H1 (cell line): ENCODE measurements at regions not wholly inside any gene's neighbourhood (a gene's known extent, or its start where the extent isn't known, plus 50 kb on each side); places are given as distances from the start of the nearest gene placed in this dataset.

Source experiments
- CTCF ChIA-PET: fragments of 300-600 bp; sonication (Branson Sonifier 250); formaldehyde crosslinking; loops from one replicate; lab custom pipeline; 2021; ENCODE audit not compliant: partially characterized antibody; lab: Charles Lee
- POLR2A ChIA-PET: fragments of 300-600 bp; sonication (Branson Sonifier 250); formaldehyde crosslinking; loops from one replicate; lab custom pipeline; 2021; ENCODE audit warnings: inconsistent platforms; ENCODE audit not compliant: partially characterized antibody; lab: Charles Lee
- DNase-seq, 2 experiments: peaks; one replicate each; pipeline versions ENCODE4 v3.0.0 to v3.0.0-alpha.2; 2010 to 2022; ENCODE audit warnings: low spot score in 2 of 2, low read depth in 1 of 2, mixed read lengths in 1 of 2
- FAIRE-seq: peaks from 2 replicates; lab custom pipeline; 2011; peaks lifted over from hg19 to GRCh38; lab: Jason Lieb, UNC
- H2AFZ ChIP-seq: 2 replicates; pipeline ENCODE4 v1.8.1; 2012; ENCODE audit warnings: low read length, inconsistent platforms
- H2AK5ac ChIP-seq: 2 replicates; pipeline ENCODE4 v1.6.1; 2013; ENCODE audit warnings: low read depth, low read length
- H2BK120ac ChIP-seq: replicated peaks from 2 replicates; pipeline ENCODE3; 2013; ENCODE audit warnings: low read depth, low read length, inconsistent platforms
- H2BK12ac ChIP-seq: 2 replicates; pipeline ENCODE4 v1.6.1; 2013; ENCODE audit warnings: low read depth, low read length
- H2BK15ac ChIP-seq: 2 replicates; pipeline ENCODE4 v1.6.1; 2013; ENCODE audit warnings: low read length
- H2BK20ac ChIP-seq: 2 replicates; pipeline ENCODE4 v1.6.1; 2013; ENCODE audit warnings: low read length
- H2BK5ac ChIP-seq: 2 replicates; pipeline ENCODE4 v1.6.1; 2013; ENCODE audit warnings: low read depth, low read length
- H3K14ac ChIP-seq: 2 replicates; pipeline ENCODE4 v1.6.1; 2013; ENCODE audit warnings: inconsistent platforms; ENCODE audit not compliant: insufficient read length
- H3K18ac ChIP-seq: 2 replicates; pipeline ENCODE4 v1.6.1; 2013; ENCODE audit warnings: low read length; ENCODE audit errors: extremely low read depth
- H3K23ac ChIP-seq: 2 replicates; pipeline ENCODE4 v1.6.1; 2013; ENCODE audit warnings: inconsistent platforms; ENCODE audit not compliant: insufficient read length
- H3K23me2 ChIP-seq: 2 replicates; pipeline ENCODE4 v1.6.1; 2013; ENCODE audit warnings: low read depth, low read length
- H3K27ac ChIP-seq: 2 replicates; pipeline ENCODE4 v1.6.1; 2011; ENCODE audit warnings: low read depth, low read length, inconsistent platforms
- H3K27me3 ChIP-seq, 4 experiments: replicated peaks in 1 of 4; 1 replicate in 1 of 4; 2 replicates in 3 of 4; pipeline versions ENCODE4 v1.6.1 to v1.8.1; 2011 to 2013; ENCODE audit warnings: low read length in 3 of 4, mild to moderate bottlenecking in 3 of 4, inconsistent platforms in 2 of 4, mixed read lengths in 2 of 4, moderate library complexity in 1 of 4; ENCODE audit not compliant: control insufficient read depth in 3 of 4, insufficient read depth in 3 of 4; ENCODE audit errors: extremely low read depth in 1 of 4
- H3K36me3 ChIP-seq, 4 experiments: 2 replicates each; pipeline versions ENCODE4 v1.6.1 to v1.8.1; 2011 to 2013; ENCODE audit warnings: mild to moderate bottlenecking in 4 of 4, low read length in 3 of 4, moderate library complexity in 2 of 4, control low read depth in 1 of 4, inconsistent platforms in 1 of 4; ENCODE audit not compliant: insufficient read depth in 4 of 4, control insufficient read depth in 2 of 4
- H3K4ac ChIP-seq: replicated peaks from 2 replicates; pipeline ENCODE3; 2013; ENCODE audit warnings: low read length, low read depth, mixed read lengths, inconsistent platforms; ENCODE audit not compliant: insufficient read length
- H3K4me1 ChIP-seq, 4 experiments: replicated peaks in 1 of 4; 1 replicate in 1 of 4; 2 replicates in 3 of 4; pipeline versions ENCODE4 v1.6.1 to v1.8.1; 2011 to 2013; ENCODE audit warnings: low read length in 3 of 4, inconsistent platforms in 2 of 4, mixed read lengths in 1 of 4; ENCODE audit not compliant: insufficient read depth in 4 of 4, control insufficient read depth in 3 of 4
- H3K4me2 ChIP-seq, 2 experiments: 2 replicates each; pipeline versions ENCODE4 v1.6.1 to v1.8.1; 2011 to 2013; ENCODE audit warnings: low read depth in 2 of 2, low read length in 2 of 2, control low read depth in 1 of 2, inconsistent platforms in 1 of 2, mild to moderate bottlenecking in 1 of 2; ENCODE audit not compliant: insufficient read depth in 1 of 2
- H3K4me3 ChIP-seq, 4 experiments: fragments of 200-600, 300-600 bp in 1 of 4; sonication (generic), shearing (Covaris generic), sonication (Bioruptor Twin) in 1 of 4; 2 replicates each; pipeline versions ENCODE4 v1.5.1 to v1.8.1; 2011 to 2016; ENCODE audit warnings: low read length in 4 of 4, low read depth in 3 of 4, control low read depth in 2 of 4, inconsistent platforms in 2 of 4, mild to moderate bottlenecking in 2 of 4, mixed read lengths in 1 of 4, moderate library complexity in 1 of 4; ENCODE audit not compliant: insufficient read depth in 2 of 4; ENCODE audit errors: extremely low read depth in 1 of 4
- H3K56ac ChIP-seq: replicated peaks from 2 replicates; pipeline ENCODE3; 2013; ENCODE audit warnings: low read depth, mild to moderate bottlenecking, mixed read lengths, low read length, inconsistent platforms; ENCODE audit not compliant: insufficient read length
- H3K79me1 ChIP-seq: 2 replicates; pipeline ENCODE4 v1.6.1; 2013; ENCODE audit warnings: low read depth, low read length, control low read depth
- H3K79me2 ChIP-seq, 2 experiments: 2 replicates each; pipeline versions ENCODE4 v1.6.1 to v1.8.1; 2012 to 2013; ENCODE audit warnings: low read length in 2 of 2, mild to moderate bottlenecking in 2 of 2, inconsistent platforms in 1 of 2; ENCODE audit not compliant: insufficient read depth in 2 of 2, control insufficient read depth in 1 of 2
- H3K9ac ChIP-seq, 4 experiments: replicated peaks in 1 of 4; 1 replicate in 1 of 4; 2 replicates in 3 of 4; pipeline versions ENCODE4 v1.6.1 to v1.8.1; 2011 to 2013; ENCODE audit warnings: low read depth in 3 of 4, low read length in 3 of 4, control low read depth in 2 of 4, mild to moderate bottlenecking in 2 of 4, moderate library complexity in 2 of 4, inconsistent platforms in 1 of 4; ENCODE audit errors: extremely low read depth in 1 of 4
- H3K9me3 ChIP-seq, 2 experiments: 2 replicates each; pipeline versions ENCODE4 v1.6.1 to v1.8.1; 2012 to 2013; ENCODE audit warnings: mild to moderate bottlenecking in 2 of 2, moderate library complexity in 2 of 2, control low read depth in 1 of 2, inconsistent platforms in 1 of 2, low read depth in 1 of 2, low read length in 1 of 2, mixed read lengths in 1 of 2; ENCODE audit not compliant: insufficient read depth in 2 of 2
- H4K20me1 ChIP-seq, 2 experiments: replicated peaks in 1 of 2; 2 replicates each; pipeline versions ENCODE3 to v1.8.1; 2011 to 2013; ENCODE audit warnings: inconsistent platforms in 2 of 2, low read length in 2 of 2, mild to moderate bottlenecking in 1 of 2; ENCODE audit not compliant: insufficient read depth in 2 of 2, control insufficient read depth in 1 of 2
- H4K5ac ChIP-seq: 2 replicates; pipeline ENCODE4 v1.6.1; 2013; ENCODE audit warnings: low read length, low read depth, mixed read lengths, inconsistent platforms; ENCODE audit not compliant: insufficient read length
- H4K8ac ChIP-seq: 2 replicates; pipeline ENCODE4 v1.8.0; 2013; ENCODE audit warnings: mild to moderate bottlenecking, moderate library complexity, low read length, inconsistent platforms; ENCODE audit not compliant: insufficient read depth; ENCODE audit errors: extremely low read depth
- H4K91ac ChIP-seq: replicated peaks from 2 replicates; pipeline ENCODE3; 2013; ENCODE audit warnings: low read length, mixed read lengths, inconsistent platforms; ENCODE audit not compliant: insufficient read length
- BRCA1 ChIP-seq: IDR thresholded peaks from 2 replicates; pipeline ENCODE4 v1.6.1; 2012; ENCODE audit warnings: low read depth, low read length, improper control_type of control experiment
- EP300 ChIP-seq, 2 experiments: IDR thresholded peaks; 1 replicate in 1 of 2; 2 replicates in 1 of 2; pipeline ENCODE4 v1.6.1; 2011 to 2012; ENCODE audit warnings: low read depth in 2 of 2, low read length in 2 of 2, mild to moderate bottlenecking in 2 of 2, borderline replicate concordance in 1 of 2, inconsistent platforms in 1 of 2, moderate library complexity in 1 of 2
- JUN ChIP-seq: IDR thresholded peaks from 2 replicates; pipeline ENCODE4 v1.6.1; 2011; ENCODE audit warnings: low read depth, mild to moderate bottlenecking, improper control_type of control experiment, low read length
- WGBS, 2 experiments: shearing (Covaris generic) in 1 of 2; methylation state at CpG; one replicate each; pipeline versions ENCODE4 v1.1.6 to v1.1.7; 2013 to 2015; ENCODE audit warnings: low lambda C conversion rate in 2 of 2, mixed read lengths in 2 of 2, inconsistent platforms in 1 of 2, low coverage in 1 of 2, missing lambda C conversion rate in 1 of 2; ENCODE audit not compliant: insufficient replicate concordance in 2 of 2, insufficient coverage in 1 of 2, insufficient read length in 1 of 2; ENCODE audit errors: extremely low coverage in 1 of 2, missing lambda C conversion rate in 1 of 2; 5-methylcytosine and 5-hydroxymethylcytosine counted together

- no peak for DNase-seq
- Histone ChIP-seq H2AFZ (no peak overlapping the region), H3K36me3 (no peaks in the 10 kb centered on the region), H4K5ac (no peak overlapping the region), H3K4me3 (no peak overlapping the region), H3K56ac (no peak overlapping the region), H3K4me1 (no peaks in the 10 kb centered on the region; a peak in 1 of 7 replicates), H2BK20ac (no peak overlapping the region), H2BK12ac (no peak overlapping the region), H4K8ac (no peak overlapping the region), H3K14ac (no peak overlapping the region), H2BK5ac (no peak overlapping the region), H2BK15ac (no peak overlapping the region), H2AK5ac (no peak overlapping the region), H3K23ac (no peak overlapping the region), H3K4ac (no peak overlapping the region), H4K20me1 (no peaks in the 10 kb centered on the region), H3K27ac (no peak overlapping the region), H3K79me2 (no peaks in the 10 kb centered on the region), H3K18ac (no peak overlapping the region), H3K23me2 (no peaks in the 10 kb centered on the region), H3K9me3 (no peaks in the 10 kb centered on the region), H3K27me3 (no peaks in the 10 kb centered on the region), H2BK120ac (no peak overlapping the region), H4K91ac (no peak overlapping the region), H3K9ac (no peak overlapping the region), H3K4me2 (no peak overlapping the region), H3K79me1 (no peaks in the 10 kb centered on the region)
- POLR2A ChIA-PET: no interaction called here
- FAIRE-seq: no peak
- CTCF ChIA-PET: no interaction called here
- WGBS, 2 experiments: 92 to 100% methylated on average over 2 to 6 of the region's 6 CpGs
- TF ChIP-seq BRCA1: no peak
- no peak for TF ChIP-seq JUN
- no peak for TF ChIP-seq EP300 (IDR thresholded peaks at IDR 0.05; ENCODE audit: borderline replicate concordance in 1 of 2, low read depth in 2 of 2, low read length in 2 of 2)
These were observed 157.7 kb upstream of the STS start for GRCh38 chrX:6989858-6990257.
